HepG2 (cell line): ENCODE measurements at regions not wholly inside any gene's neighbourhood (a gene's known extent, or its start where the extent isn't known, plus 50 kb on each side); places are given as distances from the start of the nearest gene placed in this dataset.

Source experiments
- ATAC-seq: fragments of 200-7000 bp; cut with Tn5 transposase; 3 replicates; pipeline ENCODE4 v1.9.1; 2020; ENCODE audit warnings: mild to moderate bottlenecking, moderate library complexity
- BruUV-seq: library from RNA; stranded (reverse); fragments of 400-500 nt; replicated peaks from 2 replicates; lab custom pipeline; 2021; lab: Mats Ljungman, UMichigan
- CTCF ChIA-PET: fragments of 300-600 bp; formaldehyde crosslinking; extraction: SDS; loops from one replicate; lab custom pipeline; 2021; ENCODE audit warnings: low total read pairs, inconsistent platforms, low intra/inter-chr PET ratio; lab: Yijun Ruan, JAX
- POLR2A ChIA-PET: fragments of 350-600 bp; sonication (Branson Sonifier 250); formaldehyde crosslinking; loops from one replicate; lab custom pipeline; 2020; ENCODE audit warnings: antibody characterized with exemption, inconsistent platforms; lab: Yijun Ruan, JAX
- DNase-seq: peaks from one replicate; pipeline ENCODE4 v3.0.0-alpha.2; 2015; ENCODE audit warnings: low spot score
- FAIRE-seq: peaks from 3 replicates; lab custom pipeline; 2011; peaks lifted over from hg19 to GRCh38; lab: Jason Lieb, UNC
- H2AFZ ChIP-seq: one replicate; pipeline ENCODE4 v1.6.1; 2011; ENCODE audit warnings: low read length, inconsistent platforms
- H3K27ac ChIP-seq: fragments of 300-600 bp; 3 replicates; pipeline ENCODE4 v1.8.0; 2011; ENCODE audit warnings: mixed run types, mild to moderate bottlenecking, mixed read lengths, low read length, inconsistent platforms; ENCODE audit not compliant: insufficient read depth; ENCODE audit errors: extremely low read length
- H3K27me3 ChIP-seq, 2 experiments: fragments of 200-600 bp in 1 of 2; 2 replicates in 1 of 2; 3 replicates in 1 of 2; pipeline versions ENCODE4 v1.6.0 to v1.8.0; 2011; ENCODE audit warnings: low read length in 2 of 2, mild to moderate bottlenecking in 2 of 2, moderate library complexity in 2 of 2, inconsistent platforms in 1 of 2; ENCODE audit not compliant: insufficient read depth in 2 of 2, control insufficient read depth in 1 of 2
- H3K36me3 ChIP-seq, 2 experiments: fragments of 200-600 bp in 1 of 2; replicated peaks in 1 of 2; 2 replicates in 1 of 2; 3 replicates in 1 of 2; pipeline versions ENCODE4 v1.5.1 to v1.8.0; 2011; ENCODE audit warnings: low read length in 2 of 2, inconsistent platforms in 1 of 2; ENCODE audit not compliant: insufficient read depth in 2 of 2, control insufficient read depth in 1 of 2
- H3K4me1 ChIP-seq: 2 replicates; pipeline ENCODE4 v1.5.1; 2012; ENCODE audit warnings: low read length, inconsistent platforms; ENCODE audit not compliant: insufficient read depth
- H3K4me2 ChIP-seq: 2 replicates; pipeline ENCODE4 v1.6.0; 2011; ENCODE audit warnings: low read depth, low read length, inconsistent platforms
- H3K4me3 ChIP-seq, 3 experiments: fragments of 200-600 bp in 1 of 3; sonication (generic), shearing (Covaris generic) in 1 of 3; replicated peaks in 1 of 3; 2 replicates each; pipeline ENCODE4 v1.5.1; 2011 to 2016; ENCODE audit warnings: low read length in 3 of 3, inconsistent platforms in 2 of 3, low read depth in 2 of 3, mild to moderate bottlenecking in 2 of 3, control low read depth in 1 of 3, mixed read lengths in 1 of 3; ENCODE audit not compliant: insufficient read depth in 1 of 3
- H3K79me2 ChIP-seq: one replicate; pipeline ENCODE4 v1.6.1; 2011; ENCODE audit warnings: low read length, inconsistent platforms; ENCODE audit not compliant: insufficient read depth
- H3K9ac ChIP-seq: 2 replicates; pipeline ENCODE4 v1.6.0; 2011; ENCODE audit warnings: mild to moderate bottlenecking, low read depth, low read length, inconsistent platforms; ENCODE audit not compliant: insufficient read depth
- H3K9me3 ChIP-seq: 2 replicates; pipeline ENCODE4 v1.5.1; 2012; ENCODE audit warnings: mild to moderate bottlenecking, low read length
- H4K20me1 ChIP-seq: 2 replicates; pipeline ENCODE4 v1.6.0; 2011; ENCODE audit warnings: inconsistent platforms, mild to moderate bottlenecking, low read length, moderate library complexity; ENCODE audit not compliant: insufficient read depth
- ATF7 ChIP-seq, 2 experiments: fragments of 450-650 bp in 1 of 2; sonication (generic) in 1 of 2; formaldehyde crosslinking in 1 of 2; IDR thresholded peaks; 2 replicates each; pipeline versions ENCODE4 v1.4.0 to v1.6.1; 2016 to 2020; ENCODE audit warnings: antibody characterized with exemption in 1 of 2, mild to moderate bottlenecking in 1 of 2, missing genetic modification reagents in 1 of 2
- CREB1 ChIP-seq, 2 experiments: fragments of 450-650 bp in 1 of 2; IDR thresholded peaks; 2 replicates each; pipeline ENCODE4 v1.6.1; 2016 to 2017; ENCODE audit warnings: control low read depth in 1 of 2, mild to moderate bottlenecking in 1 of 2, missing compliant biosample characterization in 1 of 2, missing genetic modification characterization in 1 of 2
- KDM5A ChIP-seq: fragments of 200-600 bp; sonication (generic); IDR thresholded peaks from 2 replicates; pipeline ENCODE4 v1.7.0; 2018; ENCODE audit warnings: antibody characterized with exemption, mild to moderate bottlenecking, low read length, borderline replicate concordance
- MBD4 ChIP-seq: IDR thresholded peaks from 2 replicates; pipeline ENCODE4 v1.6.1; 2012; ENCODE audit warnings: low read length, inconsistent platforms, borderline replicate concordance
- PITX1 ChIP-seq: sonication (generic); formaldehyde crosslinking; IDR thresholded peaks from 2 replicates; pipeline ENCODE4 v1.5.1; 2020; ENCODE audit warnings: mild to moderate bottlenecking, missing genetic modification reagents
- THAP11 ChIP-seq: IDR thresholded peaks from 2 replicates; pipeline ENCODE4 v1.6.1; 2016; ENCODE audit warnings: missing biosample characterization, missing genetic modification reagents
- ZBTB8A ChIP-seq: sonication (generic); formaldehyde crosslinking; IDR thresholded peaks from 2 replicates; pipeline ENCODE4 v1.4.0; 2020; ENCODE audit warnings: mild to moderate bottlenecking, low read depth, missing genetic modification reagents, borderline replicate concordance
- ZNF264 ChIP-seq: sonication (generic); formaldehyde crosslinking; IDR thresholded peaks from 2 replicates; pipeline ENCODE4 v1.4.0; 2020; ENCODE audit warnings: missing genetic modification reagents
- WGBS: methylation state at CpG from one replicate; pipeline ENCODE4 v1.1.6; 2017; ENCODE audit warnings: low lambda C conversion rate; 5-methylcytosine and 5-hydroxymethylcytosine counted together
- in situ Hi-C: cut with HindIII; loops from 2 replicates; pipeline ENCODE4 v1.10.0; 2017; ENCODE audit warnings: low pct_unique_long_range_greater_than_20kb; ENCODE audit not compliant: extremely low pct_ligation_motif_present
- intact Hi-C: fragments of 100-400 bp; cut with micrococcal nuclease; formaldehyde crosslinking; loops from one replicate; pipeline ENCODE4 v1.10.0; 2022; ENCODE audit not compliant: unreplicated experiment
- TF ChIP-seq, protein P1 (sequence below): IDR thresholded peaks from 2 replicates; pipeline ENCODE4 v1.6.1; 2018; ENCODE audit warnings: missing genetic modification reagents, mild to moderate bottlenecking, missing compliant biosample characterization

DNA sequence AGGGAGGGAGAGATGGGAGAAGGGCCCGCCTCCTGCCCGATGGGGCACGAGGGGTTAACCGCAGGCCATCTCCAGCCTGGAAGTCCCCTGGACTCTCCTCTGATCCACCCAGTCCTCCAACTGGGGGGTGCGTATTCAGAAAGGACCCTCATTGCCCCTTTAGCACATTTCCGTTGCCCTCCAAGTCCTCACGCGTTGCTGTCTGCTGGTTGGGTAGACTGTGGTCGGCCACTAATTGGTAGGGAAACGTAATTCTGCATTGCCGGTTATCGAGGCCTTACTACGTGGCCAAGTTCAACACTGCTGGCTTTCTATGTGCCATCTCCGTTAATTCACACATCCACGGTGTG lies 103.4 kb downstream of the FOXL1 start:
- intact Hi-C loops = no loop called here
- POLR2A ChIA-PET = no interaction called here

DNA sequence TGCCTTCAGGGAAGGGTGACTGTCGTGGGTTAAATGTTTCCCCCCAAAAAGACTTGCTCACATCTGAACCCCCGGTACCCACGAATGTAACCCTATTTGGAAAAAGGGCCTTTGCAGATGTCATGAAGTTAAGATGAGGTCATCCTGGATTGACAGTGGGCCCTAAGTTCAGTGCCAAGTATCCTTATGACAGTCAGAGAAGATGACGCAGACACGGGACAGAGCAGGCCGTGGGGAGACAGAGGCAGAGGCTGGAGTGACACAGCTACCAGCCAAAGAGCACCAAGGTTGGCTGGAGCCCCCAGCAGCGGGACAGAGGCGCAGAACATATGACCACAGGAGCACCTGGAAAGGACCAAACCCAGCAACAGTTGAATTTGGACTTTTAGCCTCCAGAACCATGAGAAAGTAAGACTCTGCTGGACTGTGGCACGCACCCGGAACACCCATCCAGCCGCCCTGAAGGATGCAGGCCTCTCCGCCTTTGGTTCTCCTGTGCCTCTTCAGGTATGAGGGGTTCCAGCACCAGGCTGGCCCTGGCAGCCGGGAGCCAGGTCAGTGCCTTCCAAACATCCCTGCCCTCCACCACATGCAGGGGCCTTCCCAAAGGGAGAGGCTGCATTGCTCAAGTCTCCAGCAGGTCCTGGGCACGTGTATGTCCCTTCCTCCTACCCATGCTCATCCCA lies 104.0 kb downstream of the FOXL1 start:
- POLR2A ChIA-PET = no interaction called here
- Histone ChIP-seq H4K20me1 (no peaks in the 10 kb centered on the region), H2AFZ (no peak overlapping the region), H3K4me1 (no peaks in the 10 kb centered on the region), H3K27ac (no peak overlapping the region), H3K27me3 (peaks cover 0 to 37% of the 10 kb centered on the region in 2 experiments; a peak in 4 of 5 replicates), H3K79me2 (no peaks in the 10 kb centered on the region), H3K9me3 (no peaks in the 10 kb centered on the region), H3K36me3 (no peaks in the 10 kb centered on the region), H3K4me3 (no peak overlapping the region), H3K9ac (no peak overlapping the region), H3K4me2 (no peak overlapping the region)
- FAIRE-seq (no peak), DNase-seq (no peak), ATAC-seq (no peak)
- peak; percentile 54; the same call in 1 of the 2 replicates for TF ChIP-seq CREB1 (IDR thresholded peaks at IDR 0.05)
- TF ChIP-seq CREB1 (CRISPR knock-in tag; IDR thresholded peaks at IDR 0.05) = no peak
- peak; percentile 67 for TF ChIP-seq ATF7 (IDR thresholded peaks at IDR 0.05)
- no peak for TF ChIP-seq ATF7 (CRISPR knock-in tag; IDR thresholded peaks at IDR 0.05)
- TF ChIP-seq KDM5A = no peak
- 23% methylated on average over 11 of the region's 14 CpGs for WGBS
- intact Hi-C loops = no loop called here
- BruUV-seq = no TSS peak
- CTCF ChIA-PET = no interaction called here
- in situ Hi-C loops = no loop called here

More for the DNA sequence above, 103.4 kb downstream of the FOXL1 start:
- Histone ChIP-seq H2AFZ (no peak overlapping the region), H3K4me2 (no peak overlapping the region), H4K20me1 (no peaks in the 10 kb centered on the region), H3K79me2 (no peaks in the 10 kb centered on the region), H3K36me3 (no peaks in the 10 kb centered on the region), H3K9ac (no peak overlapping the region), H3K4me1 (no peaks in the 10 kb centered on the region), H3K4me3 (no peak overlapping the region), H3K27me3 (peaks cover 0 to 37% of the 10 kb centered on the region in 2 experiments; a peak in 4 of 5 replicates), H3K27ac (no peak overlapping the region), H3K9me3 (no peaks in the 10 kb centered on the region)
- in situ Hi-C loops = no loop called here
- WGBS = 27% methylated on average over 13 of the region's 15 CpGs
- TF ChIP-seq THAP11 (CRISPR knock-in tag) (no peak), PITX1 (CRISPR knock-in tag) (no peak), ZBTB8A (CRISPR knock-in tag) (no peak), ZNF264 (CRISPR knock-in tag) (no peak), MBD4 (no peak)
- TF ChIP-seq, protein P1, sequence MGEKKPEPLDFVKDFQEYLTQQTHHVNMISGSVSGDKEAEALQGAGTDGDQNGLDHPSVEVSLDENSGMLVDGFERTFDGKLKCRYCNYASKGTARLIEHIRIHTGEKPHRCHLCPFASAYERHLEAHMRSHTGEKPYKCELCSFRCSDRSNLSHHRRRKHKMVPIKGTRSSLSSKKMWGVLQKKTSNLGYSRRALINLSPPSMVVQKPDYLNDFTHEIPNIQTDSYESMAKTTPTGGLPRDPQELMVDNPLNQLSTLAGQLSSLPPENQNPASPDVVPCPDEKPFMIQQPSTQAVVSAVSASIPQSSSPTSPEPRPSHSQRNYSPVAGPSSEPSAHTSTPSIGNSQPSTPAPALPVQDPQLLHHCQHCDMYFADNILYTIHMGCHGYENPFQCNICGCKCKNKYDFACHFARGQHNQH (CRISPR knock-in tag) = no peak
- CTCF ChIA-PET = no interaction called here
- no TSS peak for BruUV-seq
- FAIRE-seq = no peak
- DNase-seq = no peak
- no peak for ATAC-seq
